ENCODE measurements at regions not wholly inside any gene's neighbourhood (a gene's known extent, or its start where the extent isn't known, plus 50 kb on each side); places are given as distances from the start of the nearest gene placed in this dataset.
A peak's percentile ranks its signal among the peaks of the same experiment; 100 is the strongest.

DNA sequence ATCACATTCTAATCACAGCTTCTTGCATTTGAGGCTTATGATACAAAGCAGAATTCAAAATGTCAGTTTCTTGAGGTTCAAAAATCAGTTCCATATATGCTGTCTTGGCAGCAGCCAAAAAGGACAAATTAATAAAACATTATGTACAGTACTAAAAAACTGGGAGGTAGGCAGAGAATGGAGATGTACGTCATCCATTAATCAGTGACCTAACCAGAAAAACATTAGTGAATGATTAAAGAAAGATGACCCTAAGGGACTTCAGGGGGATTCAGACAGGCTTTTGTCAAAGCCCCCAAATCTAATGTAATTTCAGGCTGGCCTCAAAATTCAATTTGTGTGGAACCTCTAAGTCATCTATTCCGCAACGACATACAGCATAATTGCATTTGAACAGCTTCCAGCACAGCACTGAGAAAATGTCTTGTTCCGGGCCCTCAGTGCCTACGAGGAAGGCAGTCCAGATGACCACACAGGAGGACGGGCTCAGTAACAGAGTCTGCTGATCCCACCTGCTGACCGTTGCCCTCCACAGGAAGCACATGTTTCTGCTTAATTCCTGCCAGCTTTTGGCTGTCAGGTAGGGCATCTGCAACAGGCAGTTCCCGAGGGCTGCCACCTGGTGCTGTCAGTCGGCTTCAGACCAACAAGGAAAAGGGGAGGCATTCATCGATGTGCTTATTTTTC lies 83.8 kb upstream of the HHIP start:
- no peaks in the 10 kb centered on the region for H3F3A ChIP-seq (ENCODE audit: low read depth)
- H4K20me1 ChIP-seq (ENCODE audit: low read depth), result no peaks in the 10 kb centered on the region
- no peaks in the 10 kb centered on the region for H3K27me3 ChIP-seq
- no peak overlapping the region for H3K4me3 Mint-ChIP-seq
- H3K27me3 Mint-ChIP-seq (ENCODE audit: insufficient read depth, low read depth), result no peaks in the 10 kb centered on the region
- H3K27ac ChIP-seq, result no peak overlapping the region
- no peaks in the 10 kb centered on the region for H3K9me3 Mint-ChIP-seq
- H3K36me3 Mint-ChIP-seq, result no peaks in the 10 kb centered on the region
- no peak overlapping the region for H3K4me3 ChIP-seq
- no peak overlapping the region for H3K27ac Mint-ChIP-seq
- H3K9me3 ChIP-seq (ENCODE audit: low read depth), result no peaks in the 10 kb centered on the region
- peak; percentile 53 for DNase-seq (ENCODE audit: low spot score)
- H3K36me3 ChIP-seq, result no peaks in the 10 kb centered on the region
- no peak overlapping the region for H3K4me2 ChIP-seq
- no peak overlapping the region for H3K9ac ChIP-seq
- no peaks in the 10 kb centered on the region for H3K79me2 ChIP-seq (ENCODE audit: low read depth)
- H2AFZ ChIP-seq (replicated peaks), result no peak overlapping the region
- peaks cover 3% of the 10 kb centered on the region for H3K4me1 Mint-ChIP-seq
- H3K4me1 ChIP-seq, result no peaks in the 10 kb centered on the region
- no peak for TF ChIP-seq EZH2 (IDR thresholded peaks at IDR 0.05)
- TF ChIP-seq EZH2phosphoT487 (IDR thresholded peaks at IDR 0.05), result no peak
- TF ChIP-seq, protein P1, sequence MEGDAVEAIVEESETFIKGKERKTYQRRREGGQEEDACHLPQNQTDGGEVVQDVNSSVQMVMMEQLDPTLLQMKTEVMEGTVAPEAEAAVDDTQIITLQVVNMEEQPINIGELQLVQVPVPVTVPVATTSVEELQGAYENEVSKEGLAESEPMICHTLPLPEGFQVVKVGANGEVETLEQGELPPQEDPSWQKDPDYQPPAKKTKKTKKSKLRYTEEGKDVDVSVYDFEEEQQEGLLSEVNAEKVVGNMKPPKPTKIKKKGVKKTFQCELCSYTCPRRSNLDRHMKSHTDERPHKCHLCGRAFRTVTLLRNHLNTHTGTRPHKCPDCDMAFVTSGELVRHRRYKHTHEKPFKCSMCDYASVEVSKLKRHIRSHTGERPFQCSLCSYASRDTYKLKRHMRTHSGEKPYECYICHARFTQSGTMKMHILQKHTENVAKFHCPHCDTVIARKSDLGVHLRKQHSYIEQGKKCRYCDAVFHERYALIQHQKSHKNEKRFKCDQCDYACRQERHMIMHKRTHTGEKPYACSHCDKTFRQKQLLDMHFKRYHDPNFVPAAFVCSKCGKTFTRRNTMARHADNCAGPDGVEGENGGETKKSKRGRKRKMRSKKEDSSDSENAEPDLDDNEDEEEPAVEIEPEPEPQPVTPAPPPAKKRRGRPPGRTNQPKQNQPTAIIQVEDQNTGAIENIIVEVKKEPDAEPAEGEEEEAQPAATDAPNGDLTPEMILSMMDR (IDR thresholded peaks at IDR 0.05), result peak; percentile 16

DNA sequence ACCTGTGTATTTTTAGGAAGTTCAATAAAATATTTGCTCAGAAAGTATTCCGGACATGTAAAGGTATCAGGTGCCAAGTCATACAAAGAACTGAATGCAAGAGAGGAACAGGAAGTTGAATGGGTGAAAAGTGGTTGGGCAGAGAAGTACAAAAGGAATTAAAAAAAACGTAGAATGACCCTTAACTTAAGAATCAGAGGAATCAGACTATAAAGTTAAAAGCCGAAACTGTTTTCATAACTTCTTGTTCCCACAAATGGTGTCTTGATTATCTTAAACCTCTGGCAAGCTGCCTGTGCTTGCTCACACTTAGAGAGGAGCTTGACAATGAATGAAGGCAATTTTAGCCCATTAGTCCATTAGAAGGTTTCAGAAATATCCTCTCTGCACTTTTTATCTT lies 81.6 kb upstream of the HHIP start:
- H3K4me2 ChIP-seq, result no peak overlapping the region
- H3K9me3 ChIP-seq (ENCODE audit: low read depth), result no peaks in the 10 kb centered on the region
- H3K27ac Mint-ChIP-seq, result no peak overlapping the region
- no peak overlapping the region for H3K9ac ChIP-seq
- H3K27me3 Mint-ChIP-seq (ENCODE audit: insufficient read depth, low read depth), result no peaks in the 10 kb centered on the region
- no peak overlapping the region for H3K4me3 ChIP-seq
- no peaks in the 10 kb centered on the region for H3K36me3 ChIP-seq
- no peak overlapping the region for H2AFZ ChIP-seq (replicated peaks)
- TF ChIP-seq, protein P1 (IDR thresholded peaks at IDR 0.05), result no peak
- TF ChIP-seq EZH2 (IDR thresholded peaks at IDR 0.05) (no peak), EZH2phosphoT487 (IDR thresholded peaks at IDR 0.05) (no peak)
- H3F3A ChIP-seq (ENCODE audit: low read depth), result no peaks in the 10 kb centered on the region
- no peaks in the 10 kb centered on the region for H3K27me3 ChIP-seq
- H3K4me1 Mint-ChIP-seq, result peaks cover 3% of the 10 kb centered on the region
- H3K4me3 Mint-ChIP-seq, result no peak overlapping the region
- H3K4me1 ChIP-seq, result no peaks in the 10 kb centered on the region
- no peak for DNase-seq (ENCODE audit: low spot score)
- H3K36me3 Mint-ChIP-seq, result no peaks in the 10 kb centered on the region
- H4K20me1 ChIP-seq (ENCODE audit: low read depth), result no peaks in the 10 kb centered on the region
- H3K27ac ChIP-seq, result no peak overlapping the region
- H3K79me2 ChIP-seq (ENCODE audit: low read depth), result no peaks in the 10 kb centered on the region
- no peaks in the 10 kb centered on the region for H3K9me3 Mint-ChIP-seq

- Mint-ChIP-seq H3K27ac (no peak overlapping the region), H3K9me3 (no peaks in the 10 kb centered on the region), H3K4me3 (no peak overlapping the region), H3K27me3 (ENCODE audit: insufficient read depth, low read depth) (no peaks in the 10 kb centered on the region), H3K4me1 (peaks cover 3% of the 10 kb centered on the region), H3K36me3 (no peaks in the 10 kb centered on the region)
- no peaks in the 10 kb centered on the region for H3K36me3 ChIP-seq
- H3K4me3 ChIP-seq, result no peak overlapping the region
- H3K4me2 ChIP-seq, result no peak overlapping the region
- no peaks in the 10 kb centered on the region for H3K27me3 ChIP-seq
- H3K9me3 ChIP-seq (ENCODE audit: low read depth), result no peaks in the 10 kb centered on the region
- no peak overlapping the region for H3K27ac ChIP-seq
- no peaks in the 10 kb centered on the region for H4K20me1 ChIP-seq (ENCODE audit: low read depth)
- H3K79me2 ChIP-seq (ENCODE audit: low read depth), result no peaks in the 10 kb centered on the region
- TF ChIP-seq, protein P1 (IDR thresholded peaks at IDR 0.05), result no peak
- no peak for TF ChIP-seq EZH2 (IDR thresholded peaks at IDR 0.05)
- TF ChIP-seq EZH2phosphoT487 (IDR thresholded peaks at IDR 0.05), result no peak
- H3F3A ChIP-seq (ENCODE audit: low read depth), result no peaks in the 10 kb centered on the region
- H2AFZ ChIP-seq (replicated peaks), result no peak overlapping the region
- H3K4me1 ChIP-seq, result no peaks in the 10 kb centered on the region
- no peak overlapping the region for H3K9ac ChIP-seq
- no peak for DNase-seq (ENCODE audit: low spot score)
Measured at GRCh38 chr4:144565527-144566195, 80.3 kb upstream of the HHIP start.
